Neural cell (in vitro differentiated cells): ENCODE measurements at regions not wholly inside any gene's neighbourhood (a gene's known extent, or its start where the extent isn't known, plus 50 kb on each side); places are given as distances from the start of the nearest gene placed in this dataset.

Source experiments
- H2AFZ ChIP-seq: fragments of 200-600, 300-800 bp; sonication (generic), shearing (Covaris generic); 2 replicates; pipeline ENCODE4 v1.6.0; 2014; ENCODE audit warnings: low read depth, mild to moderate bottlenecking, antibody characterized with exemption, low read length, moderate library complexity
- H3F3A ChIP-seq: fragments of 200-600 bp; shearing (Covaris generic); 2 replicates; pipeline ENCODE4 v1.6.1; 2016; ENCODE audit warnings: mild to moderate bottlenecking, moderate library complexity, mixed read lengths, antibody characterized with exemption, low read length; ENCODE audit not compliant: insufficient read depth, poor library complexity, severe bottlenecking
- H3K27ac ChIP-seq: fragments of 200-600, 300-800 bp; sonication (generic), shearing (Covaris generic); 2 replicates; pipeline ENCODE4 v1.5.1; 2014; ENCODE audit warnings: mild to moderate bottlenecking, low read length, moderate library complexity
- H3K27me3 ChIP-seq: fragments of 300-800, 200-600 bp; sonication (generic), shearing (Covaris generic); 2 replicates; pipeline ENCODE4 v1.6.0; 2014; ENCODE audit warnings: mild to moderate bottlenecking, low read depth, low read length, moderate library complexity; ENCODE audit not compliant: insufficient read depth
- H3K36me3 ChIP-seq: fragments of 300-800, 200-600 bp; sonication (generic), shearing (Covaris generic); 2 replicates; pipeline ENCODE4 v1.5.1; 2014; ENCODE audit warnings: mild to moderate bottlenecking, antibody characterized with exemption, low read length, moderate library complexity; ENCODE audit not compliant: insufficient read depth
- H3K4me2 ChIP-seq: fragments of 300-800, 200-600 bp; sonication (generic), shearing (Covaris generic); 2 replicates; pipeline ENCODE4 v1.6.0; 2014; ENCODE audit warnings: mild to moderate bottlenecking, low read length
- H3K4me3 ChIP-seq: fragments of 300-800, 200-600 bp; sonication (generic), shearing (Covaris generic); 2 replicates; pipeline ENCODE4 v1.5.1; 2014; ENCODE audit warnings: mild to moderate bottlenecking, low read length, moderate library complexity
- H3K79me2 ChIP-seq: fragments of 200-600 bp; shearing (Covaris generic); replicated peaks from 2 replicates; pipeline ENCODE4 v1.6.0; 2014; ENCODE audit warnings: mild to moderate bottlenecking, low read length, moderate library complexity; ENCODE audit not compliant: insufficient read depth
- H3K9ac ChIP-seq: fragments of 300-800, 200-600 bp; sonication (generic), shearing (Covaris generic); 2 replicates; pipeline ENCODE4 v1.6.1; 2016; ENCODE audit warnings: mild to moderate bottlenecking, low read length, mixed read lengths
- H3K9me2 ChIP-seq: fragments of 200-600 bp; shearing (Covaris generic); 2 replicates; pipeline ENCODE4 v1.6.1; 2016; ENCODE audit warnings: mild to moderate bottlenecking, low read length, mixed read lengths; ENCODE audit not compliant: insufficient read depth
- H3K9me3 ChIP-seq: fragments of 200-600, 300-800 bp; sonication (generic), shearing (Covaris generic); 2 replicates; pipeline ENCODE4 v1.6.1; 2016; ENCODE audit warnings: mild to moderate bottlenecking, mixed run types, low read length, moderate library complexity, mixed read lengths
- H4K20me1 ChIP-seq: fragments of 200-600 bp; shearing (Covaris generic); 2 replicates; pipeline ENCODE4 v1.6.1; 2016; ENCODE audit warnings: mild to moderate bottlenecking, mixed run types; ENCODE audit not compliant: insufficient read depth
- CTCF ChIP-seq: fragments of 450-650 bp; IDR thresholded peaks from 2 replicates; pipeline ENCODE4 v1.5.1; 2014; ENCODE audit warnings: antibody characterized with exemption, mild to moderate bottlenecking, moderate library complexity; ENCODE audit not compliant: poor library complexity, severe bottlenecking
- EP300 ChIP-seq: fragments of 450-650 bp; conservative IDR thresholded peaks from 2 replicates; pipeline ENCODE4 v1.6.1; 2014; ENCODE audit warnings: antibody characterized with exemption, mild to moderate bottlenecking, moderate library complexity; ENCODE audit not compliant: poor library complexity, severe bottlenecking
- EZH2 ChIP-seq: fragments of 200-600, 300-800 bp; shearing (Covaris generic), sonication (generic); IDR thresholded peaks from 2 replicates; pipeline ENCODE4 v1.6.1; 2014; ENCODE audit warnings: antibody characterized with exemption, low read length, borderline replicate concordance, mild to moderate bottlenecking; ENCODE audit not compliant: insufficient read depth, poor library complexity, severe bottlenecking
- MXI1 ChIP-seq: fragments of 450-650 bp; conservative IDR thresholded peaks from 2 replicates; pipeline ENCODE4 v1.6.1; 2014; ENCODE audit warnings: antibody characterized with exemption, mild to moderate bottlenecking; ENCODE audit not compliant: poor library complexity, severe bottlenecking
- POLR2AphosphoS5 ChIP-seq: IDR thresholded peaks from 2 replicates; pipeline ENCODE4 v1.6.1; 2012
- RAD21 ChIP-seq: fragments of 450-650 bp; conservative IDR thresholded peaks from 2 replicates; pipeline ENCODE4 v1.6.1; 2014; ENCODE audit warnings: antibody characterized with exemption, mild to moderate bottlenecking, moderate library complexity
- REST ChIP-seq: IDR thresholded peaks from 2 replicates; pipeline ENCODE4 v1.6.1; 2012; ENCODE audit warnings: borderline replicate concordance
- SMC3 ChIP-seq: fragments of 450-650 bp; conservative IDR thresholded peaks from 2 replicates; pipeline ENCODE4 v1.6.1; 2014; ENCODE audit warnings: antibody characterized with exemption, mild to moderate bottlenecking, moderate library complexity; ENCODE audit not compliant: poor library complexity
- TAF1 ChIP-seq: IDR thresholded peaks from 2 replicates; pipeline ENCODE4 v1.6.1; 2012; ENCODE audit warnings: low read depth

DNA sequence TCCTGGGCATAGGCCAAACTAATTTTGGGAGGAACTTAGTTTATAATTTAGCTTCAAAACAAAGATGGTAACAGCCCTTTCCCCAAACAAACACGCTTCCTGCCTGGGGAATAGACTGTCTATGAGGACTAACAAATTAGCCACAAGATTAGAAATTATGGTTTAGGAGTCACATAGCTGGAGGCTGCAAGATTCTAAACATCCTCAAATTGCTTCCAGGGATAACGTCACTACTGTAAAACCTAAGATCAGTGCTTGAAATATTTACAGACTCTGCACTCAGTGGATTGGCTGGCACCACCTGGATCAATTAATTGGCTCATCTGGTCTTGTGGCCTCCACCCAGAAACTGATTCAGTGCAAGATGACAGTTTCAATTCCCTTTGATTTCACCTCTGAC lies 118.0 kb upstream of the TACR1 start:
- Histone ChIP-seq H3K4me2 (no peak overlapping the region), H3K27me3 (no peaks in the 10 kb centered on the region), H3K9ac (no peak overlapping the region), H3K9me2 (no peaks in the 10 kb centered on the region), H3K9me3 (no peaks in the 10 kb centered on the region), H3F3A (no peaks in the 10 kb centered on the region), H3K27ac (no peak overlapping the region), H2AFZ (no peak overlapping the region), H4K20me1 (no peaks in the 10 kb centered on the region), H3K79me2 (no peaks in the 10 kb centered on the region), H3K4me3 (no peak overlapping the region), H3K36me3 (no peaks in the 10 kb centered on the region)
- no peak for TF ChIP-seq TAF1
- TF ChIP-seq RAD21 = no peak
- no peak for TF ChIP-seq REST
- TF ChIP-seq EP300 = no peak
- no peak for TF ChIP-seq MXI1
- no peak for TF ChIP-seq EZH2
- TF ChIP-seq SMC3 = no peak
- TF ChIP-seq CTCF = no peak
- no peak for TF ChIP-seq POLR2AphosphoS5

DNA sequence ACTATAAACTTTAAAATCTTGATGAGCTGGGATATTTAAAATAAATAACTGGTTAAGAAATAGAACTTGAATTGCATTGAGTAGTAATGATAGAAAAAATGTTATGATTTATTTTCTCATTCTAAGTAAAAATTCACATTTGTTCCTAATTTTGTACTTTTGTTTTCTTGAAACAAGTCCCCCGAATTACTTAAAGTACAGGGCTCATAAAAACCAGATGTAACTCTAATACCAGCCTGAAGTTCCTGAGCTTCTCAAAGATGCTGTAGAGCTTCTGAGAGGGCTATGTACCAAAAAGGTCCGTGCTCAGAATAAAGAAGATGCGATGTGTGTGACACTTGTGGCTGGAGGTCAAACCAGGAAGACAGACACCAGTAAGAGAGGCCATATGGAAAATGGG lies 116.1 kb upstream of the TACR1 start:
- H3K79me2 ChIP-seq = no peaks in the 10 kb centered on the region
- no peak overlapping the region for H2AFZ ChIP-seq
- no peaks in the 10 kb centered on the region for H3K36me3 ChIP-seq
- H4K20me1 ChIP-seq = no peaks in the 10 kb centered on the region
- no peak overlapping the region for H3K9ac ChIP-seq
- no peak overlapping the region for H3K4me3 ChIP-seq
- no peaks in the 10 kb centered on the region for H3K27me3 ChIP-seq
- TF ChIP-seq MXI1 (no peak), TAF1 (no peak), EZH2 (no peak), SMC3 (no peak), REST (no peak), RAD21 (no peak), EP300 (no peak), CTCF (no peak), POLR2AphosphoS5 (no peak)
- H3K9me3 ChIP-seq = no peaks in the 10 kb centered on the region
- H3K4me2 ChIP-seq = no peak overlapping the region
- H3K27ac ChIP-seq = no peak overlapping the region
- H3F3A ChIP-seq = no peaks in the 10 kb centered on the region
- H3K9me2 ChIP-seq = no peaks in the 10 kb centered on the region
